IMR-90 (cell line): ENCODE measurements at regions not wholly inside any gene's neighbourhood (a gene's known extent, or its start where the extent isn't known, plus 50 kb on each side); places are given as distances from the start of the nearest gene placed in this dataset.

Experiments
- ATAC-seq: fragments of 200-7000 bp; cut with Tn5 transposase; 2 replicates; pipeline ENCODE4 v1.9.1; 2020; ENCODE audit warnings: low read depth, mild to moderate bottlenecking, moderate library complexity
- BruUV-seq: library from RNA; stranded (reverse); fragments of 400-500 nt; replicated peaks from 2 replicates; lab custom pipeline; 2021; lab: Mats Ljungman, UMichigan
- CTCF ChIA-PET: fragments of 300-600 bp; formaldehyde crosslinking; extraction: SDS; loops from one replicate; lab custom pipeline; 2021; ENCODE audit warnings: antibody characterized with exemption; lab: Yijun Ruan, JAX
- POLR2A ChIA-PET: fragments of 300-600 bp; sonication (Branson Sonifier 250); formaldehyde crosslinking; loops from one replicate; lab custom pipeline; 2022; ENCODE audit warnings: antibody characterized with exemption; ENCODE audit not compliant: unreplicated experiment; lab: Charles Lee
- DNase-seq: peaks from one replicate; pipeline ENCODE4 v3.0.0; 2013
- H2AFZ ChIP-seq: replicated peaks from 2 replicates; pipeline ENCODE3; 2013; ENCODE audit warnings: low read length, mild to moderate bottlenecking; ENCODE audit not compliant: poor library complexity
- H2AK5ac ChIP-seq: 2 replicates; pipeline ENCODE4 v1.6.1; 2013; ENCODE audit warnings: low read depth, low read length, inconsistent platforms
- H2AK9ac ChIP-seq: replicated peaks from 2 replicates; pipeline ENCODE3; 2013; ENCODE audit warnings: mild to moderate bottlenecking, low read depth, low read length, moderate library complexity; ENCODE audit not compliant: poor library complexity
- H2BK120ac ChIP-seq: 2 replicates; pipeline ENCODE4 v1.6.1; 2013; ENCODE audit warnings: low read depth, low read length, inconsistent platforms
- H2BK15ac ChIP-seq: 3 replicates; pipeline ENCODE4 v1.6.1; 2013; ENCODE audit warnings: low read depth, low read length, inconsistent platforms
- H2BK20ac ChIP-seq: 2 replicates; pipeline ENCODE4 v1.6.1; 2013; ENCODE audit warnings: low read depth, mild to moderate bottlenecking, inconsistent platforms, low read length, moderate library complexity
- H2BK5ac ChIP-seq: 2 replicates; pipeline ENCODE4 v1.6.1; 2013; ENCODE audit warnings: mild to moderate bottlenecking, low read depth, low read length, inconsistent platforms; ENCODE audit not compliant: poor library complexity, severe bottlenecking
- H3K14ac ChIP-seq: replicated peaks from 2 replicates; pipeline ENCODE4 v1.6.1; 2013; ENCODE audit warnings: low read depth, low read length, inconsistent platforms
- H3K18ac ChIP-seq: 2 replicates; pipeline ENCODE4 v1.6.1; 2013; ENCODE audit warnings: low read depth, low read length, control low read depth
- H3K23ac ChIP-seq: 2 replicates; pipeline ENCODE4 v1.6.1; 2013; ENCODE audit warnings: low read depth, low read length, inconsistent platforms
- H3K27ac ChIP-seq: 2 replicates; pipeline ENCODE4 v1.5.1; 2013; ENCODE audit warnings: mild to moderate bottlenecking, control low read depth, low read length; ENCODE audit not compliant: insufficient read depth
- H3K27me3 ChIP-seq: 2 replicates; pipeline ENCODE4 v1.6.1; 2013; ENCODE audit warnings: low read length; ENCODE audit not compliant: control insufficient read depth, insufficient read depth
- H3K36me3 ChIP-seq: 2 replicates; pipeline ENCODE4 v1.6.1; 2013; ENCODE audit warnings: low read length, mixed read lengths; ENCODE audit not compliant: control insufficient read depth, insufficient read depth
- H3K4ac ChIP-seq: 2 replicates; pipeline ENCODE4 v1.6.1; 2013; ENCODE audit warnings: low read depth, low read length, inconsistent platforms
- H3K4me1 ChIP-seq: 2 replicates; pipeline ENCODE4 v1.6.1; 2013; ENCODE audit warnings: low read length, mixed read lengths; ENCODE audit not compliant: control insufficient read depth, insufficient read depth
- H3K4me2 ChIP-seq: 2 replicates; pipeline ENCODE4 v1.6.1; 2013; ENCODE audit warnings: low read depth, mild to moderate bottlenecking, control low read depth, low read length, moderate library complexity
- H3K4me3 ChIP-seq: 2 replicates; pipeline ENCODE4 v1.5.1; 2013; ENCODE audit warnings: low read depth, mild to moderate bottlenecking, control low read depth, low read length, moderate library complexity; ENCODE audit not compliant: insufficient read depth
- H3K56ac ChIP-seq: 2 replicates; pipeline ENCODE4 v1.6.1; 2013; ENCODE audit warnings: low read length, inconsistent platforms; ENCODE audit not compliant: insufficient read depth; ENCODE audit errors: extremely low read depth
- H3K79me1 ChIP-seq, 2 experiments: 2 replicates each; pipeline ENCODE4 v1.6.1; 2013; ENCODE audit warnings: low read length in 2 of 2, inconsistent platforms in 1 of 2, low read depth in 1 of 2
- H3K9ac ChIP-seq: 2 replicates; pipeline ENCODE4 v1.6.1; 2013; ENCODE audit warnings: low read depth, low read length, control low read depth
- H3K9me1 ChIP-seq: 2 replicates; pipeline ENCODE4 v1.6.1; 2013; ENCODE audit warnings: low read length, inconsistent platforms; ENCODE audit not compliant: insufficient read depth
- H3K9me3 ChIP-seq: 2 replicates; pipeline ENCODE4 v1.6.1; 2013; ENCODE audit warnings: low read length; ENCODE audit not compliant: control insufficient read depth, insufficient read depth
- H4K20me1 ChIP-seq: 2 replicates; pipeline ENCODE4 v1.6.1; 2013; ENCODE audit warnings: low read length, inconsistent platforms; ENCODE audit not compliant: insufficient read depth
- H4K5ac ChIP-seq: 2 replicates; pipeline ENCODE4 v1.6.1; 2013; ENCODE audit warnings: mild to moderate bottlenecking, low read depth, low read length, control low read depth
- H4K8ac ChIP-seq, 2 experiments: 2 replicates each; pipeline ENCODE4 v1.6.1; 2013; ENCODE audit warnings: low read depth in 2 of 2, low read length in 2 of 2, control low read depth in 1 of 2, inconsistent platforms in 1 of 2
- H4K91ac ChIP-seq: 2 replicates; pipeline ENCODE4 v1.6.1; 2013; ENCODE audit warnings: low read depth, low read length, inconsistent platforms; ENCODE audit not compliant: insufficient read depth
- BHLHE40 ChIP-seq: fragments of 150-350 bp; IDR thresholded peaks from 2 replicates; pipeline ENCODE4 v1.6.1; 2016; ENCODE audit warnings: mild to moderate bottlenecking, low read depth, low read length
- CEBPB ChIP-seq: IDR thresholded peaks from 2 replicates; pipeline ENCODE4 v1.6.1; 2012; ENCODE audit warnings: low read depth, low read length, improper control_type of control experiment
- CHD1 ChIP-seq: IDR thresholded peaks from 2 replicates; pipeline ENCODE4 v1.6.1; 2012; ENCODE audit warnings: low read depth, low read length, improper control_type of control experiment
- CTCF ChIP-seq: conservative IDR thresholded peaks from 2 replicates; pipeline ENCODE4 v1.5.1; 2012; ENCODE audit warnings: mild to moderate bottlenecking, low read depth, low read length, improper control_type of control experiment
- ELK1 ChIP-seq: fragments of 150-350 bp; IDR thresholded peaks from 2 replicates; pipeline ENCODE4 v1.6.1; 2016; ENCODE audit warnings: low read depth, mild to moderate bottlenecking, low read length, moderate library complexity, borderline replicate concordance
- FOS ChIP-seq: fragments of 150-350 bp; IDR thresholded peaks from 2 replicates; pipeline ENCODE4 v1.6.1; 2016; ENCODE audit warnings: low read depth, low read length
- MAFK ChIP-seq: IDR thresholded peaks from 2 replicates; pipeline ENCODE4 v1.6.1; 2012; ENCODE audit warnings: low read depth, low read length, improper control_type of control experiment
- MAZ ChIP-seq: IDR thresholded peaks from 2 replicates; pipeline ENCODE4 v1.6.1; 2012; ENCODE audit warnings: low read depth, mild to moderate bottlenecking, low read length, improper control_type of control experiment, moderate library complexity, borderline replicate concordance
- MXI1 ChIP-seq: IDR thresholded peaks from 2 replicates; pipeline ENCODE4 v1.6.1; 2012; ENCODE audit warnings: low read depth, mild to moderate bottlenecking, low read length, moderate library complexity, borderline replicate concordance
- NFE2L2 ChIP-seq: fragments of 150-350 bp; IDR thresholded peaks from 2 replicates; pipeline ENCODE4 v1.6.1; 2016; ENCODE audit warnings: low read depth, mild to moderate bottlenecking, low read length
- POLR2A ChIP-seq: IDR thresholded peaks from 2 replicates; pipeline ENCODE4 v1.6.1; 2012; ENCODE audit warnings: mild to moderate bottlenecking, low read depth, low read length
- RAD21 ChIP-seq: IDR thresholded peaks from 2 replicates; pipeline ENCODE4 v1.6.1; 2012; ENCODE audit warnings: low read length, improper control_type of control experiment
- RCOR1 ChIP-seq: IDR thresholded peaks from 2 replicates; pipeline ENCODE4 v1.6.1; 2012; ENCODE audit warnings: mild to moderate bottlenecking, low read length, improper control_type of control experiment; ENCODE audit not compliant: insufficient replicate concordance
- RFX5 ChIP-seq: IDR thresholded peaks from 2 replicates; pipeline ENCODE4 v1.8.0; 2012; ENCODE audit warnings: low read depth, mild to moderate bottlenecking, low read length, moderate library complexity
- SMC3 ChIP-seq: fragments of 150-350 bp; IDR thresholded peaks from 2 replicates; pipeline ENCODE4 v1.6.1; 2016; ENCODE audit warnings: low read depth, mild to moderate bottlenecking, antibody characterized with exemption, low read length, moderate library complexity
- USF2 ChIP-seq: fragments of 150-350 bp; IDR thresholded peaks from 2 replicates; pipeline ENCODE4 v1.6.1; 2017; ENCODE audit warnings: mild to moderate bottlenecking, antibody characterized with exemption, low read length, low read depth
- WGBS, 2 experiments: methylation state at CpG; one replicate each; pipeline versions ENCODE4 v1.1.5 to v1.1.7; 2013; ENCODE audit warnings: missing lambda C conversion rate in 2 of 2; ENCODE audit not compliant: insufficient read length in 1 of 2; ENCODE audit errors: extremely low coverage in 2 of 2; 5-methylcytosine and 5-hydroxymethylcytosine counted together
- dilution Hi-C: fragments of 300-500 bp; cut with HindIII; formaldehyde crosslinking; loops from one replicate; pipeline ENCODE4 v1.14.3; 2018; ENCODE audit warnings: low sequenced_read_pairs; ENCODE audit not compliant: unreplicated experiment
- in situ Hi-C: fragments of 300-500 bp; cut with MboI; formaldehyde crosslinking; loops from 3 replicates; pipeline ENCODE4 v1.14.3; 2019; ENCODE audit warnings: low sequenced_read_pairs, inconsistent platforms, mixed read lengths
- intact Hi-C: fragments of 100-400 bp; cut with micrococcal nuclease; formaldehyde crosslinking; loops from 2 replicates; pipeline ENCODE4 v1.10.0; 2022

GRCh38 chr2:19630921-19631320 is 270.9 kb downstream of the TTC32 start:
- Histone ChIP-seq H3K14ac (no peak overlapping the region), H2AK9ac (no peak overlapping the region), H3K27me3 (peaks cover 19% of the 10 kb centered on the region), H3K4me3 (no peak overlapping the region), H3K27ac (no peak overlapping the region), H3K79me1 (no peaks in the 10 kb centered on the region), H3K9ac (no peak overlapping the region), H3K4me1 (no peaks in the 10 kb centered on the region), H3K9me3 (no peaks in the 10 kb centered on the region), H3K4ac (no peak overlapping the region), H3K56ac (no peak overlapping the region), H3K18ac (no peak overlapping the region), H2AFZ (no peak overlapping the region), H4K20me1 (no peaks in the 10 kb centered on the region), H2BK120ac (no peak overlapping the region), H4K91ac (no peak overlapping the region), H4K5ac (no peak overlapping the region), H2BK15ac (no peak overlapping the region), H3K36me3 (no peaks in the 10 kb centered on the region), H2AK5ac (no peak overlapping the region), H4K8ac (no peak overlapping the region), H2BK5ac (no peak overlapping the region), H3K4me2 (no peak overlapping the region), H2BK20ac (no peak overlapping the region), H3K23ac (no peak overlapping the region), H3K9me1 (no peaks in the 10 kb centered on the region)
- dilution Hi-C loops (no loop called here), in situ Hi-C loops (no loop called here), intact Hi-C loops (no loop called here)
- TF ChIP-seq FOS, result no peak
- TF ChIP-seq USF2, result no peak
- no peak for TF ChIP-seq NFE2L2
- no peak for TF ChIP-seq CEBPB
- TF ChIP-seq CTCF, result no peak
- TF ChIP-seq MXI1, result no peak
- TF ChIP-seq RCOR1, result no peak
- TF ChIP-seq CHD1, result no peak
- no peak for TF ChIP-seq MAZ
- no peak for TF ChIP-seq SMC3
- TF ChIP-seq MAFK, result no peak
- no peak for TF ChIP-seq ELK1
- TF ChIP-seq POLR2A, result no peak
- no peak for TF ChIP-seq RAD21
- no peak for TF ChIP-seq RFX5
- TF ChIP-seq BHLHE40, result no peak
- WGBS, 2 experiments, result no CpG with 5 or more reads among the region's 2 CpGs
- no peak for ATAC-seq
- DNase-seq, result no peak
- CTCF ChIA-PET, result no interaction called here
- POLR2A ChIA-PET, result no interaction called here
- BruUV-seq, result no TSS peak
